Tibial artery (tissue), 4 donors: ENCODE measurements at regions not wholly inside any gene's neighbourhood (a gene's known extent, or its start where the extent isn't known, plus 50 kb on each side); places are given as distances from the start of the nearest gene placed in this dataset.

Experiments
- DNase-seq, 2 donors: peaks; one replicate each; pipeline ENCODE4 v3.0.0-alpha.2; 2019
- H3K27ac ChIP-seq, 2 donors: fragments of 200-600 bp; sonication (generic) in 1 of 2; 1 replicate in 1 of 2; 2 replicates in 1 of 2; pipeline ENCODE4 v1.5.1; 2018 to 2019; ENCODE audit warnings: mild to moderate bottlenecking in 1 of 2
- H3K27me3 ChIP-seq, 2 donors: fragments of 200-600 bp; sonication (generic) in 1 of 2; one replicate each; pipeline versions ENCODE4 v1.5.1 to v1.6.0; 2016 to 2019
- H3K36me3 ChIP-seq, 3 donors: fragments of 200-600 bp; sonication (generic) in 2 of 3; one replicate each; pipeline ENCODE4 v1.5.1; 2016 to 2019; ENCODE audit warnings: mild to moderate bottlenecking in 2 of 3
- H3K4me1 ChIP-seq, 4 donors: fragments of 200-600 bp; sonication (generic) in 2 of 4; 1 replicate in 3 of 4; 2 replicates in 1 of 4; pipeline ENCODE4 v1.5.1; 2016 to 2019
- H3K4me3 ChIP-seq, 2 donors: fragments of 200-600 bp; sonication (generic) in 1 of 2; 1 replicate in 1 of 2; 2 replicates in 1 of 2; pipeline ENCODE4 v1.5.1; 2018 to 2019; ENCODE audit warnings: mild to moderate bottlenecking in 2 of 2
- H3K9me3 ChIP-seq, 3 donors: fragments of 200-600 bp; sonication (generic) in 1 of 3; one replicate each; pipeline ENCODE4 v1.5.1; 2016 to 2019
- CTCF ChIP-seq, 2 experiments: fragments of 200-600 bp in 1 of 2; fragments of 450-650 bp in 1 of 2; IDR thresholded peaks; one replicate each; pipeline ENCODE4 v1.5.1; 2017 to 2019; ENCODE audit warnings: antibody characterized with exemption in 2 of 2, mild to moderate bottlenecking in 1 of 2, moderate library complexity in 1 of 2
- intact Hi-C: fragments of 100-400 bp; cut with DNase I; formaldehyde crosslinking; loops from one replicate; pipeline ENCODE4 v1.15.0; 2023; ENCODE audit warnings: low total_unique reads

- no peak for DNase-seq
- Histone ChIP-seq H3K36me3 (no peaks in the 10 kb centered on the region), H3K9me3 (no peaks in the 10 kb centered on the region), H3K27ac (no peak overlapping the region), H3K27me3 (no peaks in the 10 kb centered on the region), H3K4me3 (no peak overlapping the region), H3K4me1 (no peaks in the 10 kb centered on the region)
- TF ChIP-seq CTCF (IDR thresholded peaks at IDR 0.05): no peak
- intact Hi-C loops: no loop called here
These were observed 213.3 kb downstream of the GABRG1 start for GRCh38 chr4:45910511-45910910.

- no peak for TF ChIP-seq CTCF (IDR thresholded peaks at IDR 0.05)
- Histone ChIP-seq H3K9me3 (no peaks in the 10 kb centered on the region), H3K4me3 (no peak overlapping the region), H3K4me1 (no peaks in the 10 kb centered on the region), H3K27ac (no peak overlapping the region), H3K27me3 (no peaks in the 10 kb centered on the region), H3K36me3 (no peaks in the 10 kb centered on the region)
- intact Hi-C loops: no loop called here
- no peak for DNase-seq
These were observed 225.8 kb downstream of the GABRG1 start for GRCh38 chr4:45897946-45898585.

- no peaks in the 10 kb centered on the region for H3K36me3 ChIP-seq
These were observed 240.4 kb downstream of the GABRG1 start for GRCh38 chr4:45883421-45883820.

GRCh38 chr4:45876235-45876890 lies 247.5 kb downstream of the GABRG1 start:
- TF ChIP-seq CTCF (IDR thresholded peaks at IDR 0.05): no peak
- H3K4me3 ChIP-seq: no peak overlapping the region
- no peak for DNase-seq
- H3K4me1 ChIP-seq: no peaks in the 10 kb centered on the region
- intact Hi-C loops: no loop called here
- H3K27me3 ChIP-seq: no peaks in the 10 kb centered on the region
- H3K9me3 ChIP-seq: no peaks in the 10 kb centered on the region
- H3K36me3 ChIP-seq: no peaks in the 10 kb centered on the region
- H3K27ac ChIP-seq: no peak overlapping the region

More at GRCh38 chr4:45883421-45883820, 240.4 kb downstream of the GABRG1 start:
- Histone ChIP-seq H3K27me3 (no peaks in the 10 kb centered on the region), H3K27ac (no peak overlapping the region), H3K9me3 (peaks cover 0 to 4% (median 0%) of the 10 kb centered on the region in 3 donors), H3K4me3 (no peak overlapping the region), H3K4me1 (no peaks in the 10 kb centered on the region)
- TF ChIP-seq CTCF (IDR thresholded peaks at IDR 0.05): no peak
- no peak for DNase-seq
- intact Hi-C loops: no loop called here

- no peaks in the 10 kb centered on the region for H3K9me3 ChIP-seq
- no peak for TF ChIP-seq CTCF (IDR thresholded peaks at IDR 0.05)
- H3K27ac ChIP-seq: no peak overlapping the region
- H3K27me3 ChIP-seq: no peaks in the 10 kb centered on the region
- H3K4me3 ChIP-seq: no peak overlapping the region
- H3K4me1 ChIP-seq: no peaks in the 10 kb centered on the region
- no peak for DNase-seq
- intact Hi-C loops: no loop called here
- no peaks in the 10 kb centered on the region for H3K36me3 ChIP-seq
These were observed 254.7 kb downstream of the GABRG1 start for GRCh38 chr4:45869184-45869583.
